GM23338 (cell line): ENCODE measurements at regions not wholly inside any gene's neighbourhood (a gene's known extent, or its start where the extent isn't known, plus 50 kb on each side); places are given as distances from the start of the nearest gene placed in this dataset.

ENCODE experiments used
- ATAC-seq: fragments of 200-7000 bp; cut with Tn5 transposase; 3 replicates; pipeline ENCODE4 v1.9.1; 2020
- DNase-seq: peaks from one replicate; pipeline ENCODE4 v3.0.0-alpha.2; 2015; ENCODE audit warnings: low spot score
- H2AFZ ChIP-seq: fragments of 200-600 bp; sonication (generic); 2 replicates; pipeline ENCODE4 v1.8.0; 2016; ENCODE audit warnings: antibody characterized with exemption, mild to moderate bottlenecking, moderate library complexity
- H3F3A ChIP-seq: fragments of 200-600 bp; sonication (generic); replicated peaks from 2 replicates; pipeline ENCODE4 v1.8.0; 2017; ENCODE audit warnings: antibody characterized with exemption, mixed run types, low read depth
- H3K27ac ChIP-seq: fragments of 200-600 bp; sonication (generic); 2 replicates; pipeline ENCODE4 v1.6.1; 2016; ENCODE audit warnings: low read depth
- H3K27me3 ChIP-seq: fragments of 200-600 bp; sonication (generic); 2 replicates; pipeline ENCODE4 v1.8.0; 2016; ENCODE audit warnings: mild to moderate bottlenecking, mixed run types, moderate library complexity; ENCODE audit not compliant: insufficient read depth
- H3K36me3 ChIP-seq: fragments of 200-600 bp; sonication (generic); 2 replicates; pipeline ENCODE4 v1.8.0; 2016; ENCODE audit warnings: mild to moderate bottlenecking; ENCODE audit not compliant: insufficient read depth
- H3K4me1 ChIP-seq: fragments of 200-600 bp; sonication (generic); 2 replicates; pipeline ENCODE4 v1.8.0; 2016; ENCODE audit warnings: mild to moderate bottlenecking, moderate library complexity; ENCODE audit not compliant: insufficient read depth
- H3K4me2 ChIP-seq: fragments of 200-600 bp; sonication (generic); 2 replicates; pipeline ENCODE4 v1.7.1; 2017; ENCODE audit warnings: mixed run types
- H3K4me3 ChIP-seq: fragments of 200-600 bp; sonication (generic); 2 replicates; pipeline ENCODE4 v1.6.1; 2016; ENCODE audit warnings: mixed run types
- H3K79me2 ChIP-seq: fragments of 200-600 bp; sonication (generic); replicated peaks from 2 replicates; pipeline ENCODE4 v1.8.0; 2017; ENCODE audit warnings: mild to moderate bottlenecking; ENCODE audit not compliant: insufficient read depth
- H3K9me2 ChIP-seq: fragments of 200-600 bp; sonication (generic); 2 replicates; pipeline ENCODE4 v1.8.0; 2017; ENCODE audit not compliant: insufficient read depth
- H4K20me1 ChIP-seq: fragments of 200-600 bp; sonication (generic); replicated peaks from 2 replicates; pipeline ENCODE4 v1.8.0; 2017; ENCODE audit warnings: mild to moderate bottlenecking; ENCODE audit not compliant: insufficient read depth
- H3K27ac Mint-ChIP-seq: 2 replicates; pipeline ENCODE4 v1.8.0; 2020; ENCODE audit warnings: inconsistent platforms, mild to moderate bottlenecking, moderate library complexity, mixed read lengths
- H3K27me3 Mint-ChIP-seq: 3 replicates; pipeline ENCODE4 v1.8.0; 2022; ENCODE audit warnings: low read depth, mild to moderate bottlenecking, moderate library complexity, mixed read lengths, inconsistent platforms; ENCODE audit not compliant: insufficient read depth, poor library complexity
- H3K36me3 Mint-ChIP-seq: 3 replicates; pipeline ENCODE4 v1.8.0; 2021; ENCODE audit warnings: low read depth, mild to moderate bottlenecking, inconsistent platforms, moderate library complexity, mixed read lengths
- H3K4me1 Mint-ChIP-seq: 3 replicates; pipeline ENCODE4 v1.8.0; 2020; ENCODE audit warnings: mild to moderate bottlenecking, inconsistent platforms, mixed read lengths
- H3K4me3 Mint-ChIP-seq: 3 replicates; pipeline ENCODE4 v1.8.0; 2021; ENCODE audit warnings: moderate library complexity, mild to moderate bottlenecking, inconsistent platforms, mixed read lengths
- H3K9me3 Mint-ChIP-seq: 3 replicates; pipeline ENCODE4 v1.8.0; 2020; ENCODE audit warnings: moderate library complexity, mild to moderate bottlenecking, inconsistent platforms, mixed read lengths
- CREB1 ChIP-seq: fragments of 250-450 bp; sonication (Bioruptor Pico); IDR thresholded peaks from 2 replicates; pipeline ENCODE4 v1.5.0; 2020; ENCODE audit warnings: low read depth, mild to moderate bottlenecking, moderate library complexity
- EZH2 ChIP-seq: fragments of 200-600 bp; sonication (generic); IDR thresholded peaks from one replicate; pipeline ENCODE4 v1.8.0; 2017; ENCODE audit warnings: antibody characterized with exemption, mild to moderate bottlenecking, low read depth; ENCODE audit not compliant: unreplicated experiment
- EZH2phosphoT487 ChIP-seq: fragments of 200-600 bp; sonication (generic); IDR thresholded peaks from one replicate; pipeline ENCODE4 v1.8.1; 2018; ENCODE audit warnings: antibody characterized with exemption; ENCODE audit not compliant: unreplicated experiment
- JUNB ChIP-seq: IDR thresholded peaks from one replicate; pipeline ENCODE4 v1.6.1; 2016; ENCODE audit warnings: antibody characterized with exemption; ENCODE audit not compliant: unreplicated experiment
- NANOG ChIP-seq: IDR thresholded peaks from 2 replicates; pipeline ENCODE4 v1.6.1; 2016; ENCODE audit warnings: antibody characterized with exemption, borderline replicate concordance
- POLR2AphosphoS5 ChIP-seq: IDR thresholded peaks from 2 replicates; pipeline ENCODE4 v1.6.1; 2016; ENCODE audit warnings: antibody characterized with exemption, low read depth
- STAT1 ChIP-seq: IDR thresholded peaks from one replicate; pipeline ENCODE4 v1.6.1; 2016; ENCODE audit warnings: antibody characterized with exemption; ENCODE audit not compliant: unreplicated experiment
- ZNF114 ChIP-seq: fragments of 250-450 bp; sonication (Bioruptor Pico); IDR thresholded peaks from 2 replicates; pipeline ENCODE4 v1.5.0; 2020; ENCODE audit warnings: mild to moderate bottlenecking, moderate library complexity
- ZNF331 ChIP-seq: fragments of 250-450 bp; sonication (Bioruptor Pico); IDR thresholded peaks from 2 replicates; pipeline ENCODE4 v1.5.0; 2020; ENCODE audit warnings: low read depth, mild to moderate bottlenecking, moderate library complexity
- TF ChIP-seq, protein P1 (sequence below), 2 experiments: fragments of 200-600 bp in 1 of 2; sonication (generic) in 1 of 2; conservative IDR thresholded peaks; 2 replicates each; pipeline versions ENCODE4 v1.5.1 to v1.6.1; 2016 to 2017; ENCODE audit warnings: antibody characterized with exemption in 2 of 2, low read depth in 2 of 2, mild to moderate bottlenecking in 2 of 2, moderate library complexity in 1 of 2
- TF ChIP-seq, protein P2 (sequence below): fragments of 250-450 bp; sonication (Bioruptor Pico); IDR thresholded peaks from 2 replicates; pipeline ENCODE4 v1.5.0; 2020; ENCODE audit warnings: mild to moderate bottlenecking, moderate library complexity
- TF ChIP-seq, protein P3 (sequence below): IDR thresholded peaks from 2 replicates; pipeline ENCODE4 v1.6.1; 2016; ENCODE audit warnings: antibody characterized with exemption
- TF ChIP-seq, protein P4 (sequence below): IDR thresholded peaks from one replicate; pipeline ENCODE4 v1.6.1; 2018; ENCODE audit warnings: antibody characterized with exemption; ENCODE audit not compliant: unreplicated experiment

DNA sequence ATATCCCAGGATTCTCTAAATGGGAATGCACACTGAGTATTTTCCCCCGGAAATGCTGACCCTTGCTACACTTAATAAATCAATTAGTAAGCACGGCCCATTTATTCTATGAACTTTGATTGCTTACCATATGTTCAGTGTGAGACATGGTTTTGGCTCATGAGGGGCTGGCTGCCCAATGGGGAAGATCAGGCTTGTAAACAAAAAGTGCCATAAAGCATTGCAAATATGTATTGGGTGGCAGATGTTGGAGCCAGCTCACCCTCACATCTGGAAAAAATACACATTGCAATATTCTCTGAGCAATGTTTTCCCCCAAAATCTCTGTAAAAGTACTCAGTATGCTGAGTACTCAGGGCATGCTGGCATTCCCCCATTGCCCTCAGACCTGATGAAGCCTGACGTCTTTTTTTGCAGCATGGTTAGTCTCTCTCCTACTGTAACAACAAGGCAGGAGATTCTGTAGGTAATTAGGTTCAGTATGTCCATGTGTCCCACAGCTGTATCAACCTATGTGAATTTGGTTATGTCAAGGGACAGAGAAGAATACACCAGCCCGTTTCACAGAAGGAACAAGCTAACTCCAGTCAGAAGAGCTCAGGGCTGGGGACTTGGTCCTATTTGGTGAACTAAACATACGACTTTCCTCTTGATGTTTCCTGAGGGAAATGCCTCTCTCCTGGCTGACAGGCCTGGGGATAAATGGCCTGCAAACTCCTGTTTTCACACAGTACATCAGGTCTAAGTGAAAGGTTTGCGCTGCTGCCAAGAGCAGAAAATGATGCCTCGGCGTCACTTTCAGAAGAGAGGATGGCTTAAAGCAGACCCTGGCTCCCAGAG is 202.4 kb downstream of the INSIG2 start:
- H3K9me2 ChIP-seq = peaks cover 6% of the 10 kb centered on the region; the same call in 1 of the 2 replicates
- Mint-ChIP-seq H3K4me1 (no peaks in the 10 kb centered on the region), H3K9me3 (no peaks in the 10 kb centered on the region; the same call in 2 of the 3 replicates), H3K4me3 (no peak overlapping the region), H3K27ac (no peak overlapping the region), H3K36me3 (no peaks in the 10 kb centered on the region), H3K27me3 (no peaks in the 10 kb centered on the region)
- H3K4me2 ChIP-seq = no peak overlapping the region
- no peak overlapping the region for H3K4me3 ChIP-seq
- TF ChIP-seq CREB1 (CRISPR knock-in tag) = no peak
- no peak for TF ChIP-seq ZNF114 (CRISPR knock-in tag)
- TF ChIP-seq, protein P1, sequence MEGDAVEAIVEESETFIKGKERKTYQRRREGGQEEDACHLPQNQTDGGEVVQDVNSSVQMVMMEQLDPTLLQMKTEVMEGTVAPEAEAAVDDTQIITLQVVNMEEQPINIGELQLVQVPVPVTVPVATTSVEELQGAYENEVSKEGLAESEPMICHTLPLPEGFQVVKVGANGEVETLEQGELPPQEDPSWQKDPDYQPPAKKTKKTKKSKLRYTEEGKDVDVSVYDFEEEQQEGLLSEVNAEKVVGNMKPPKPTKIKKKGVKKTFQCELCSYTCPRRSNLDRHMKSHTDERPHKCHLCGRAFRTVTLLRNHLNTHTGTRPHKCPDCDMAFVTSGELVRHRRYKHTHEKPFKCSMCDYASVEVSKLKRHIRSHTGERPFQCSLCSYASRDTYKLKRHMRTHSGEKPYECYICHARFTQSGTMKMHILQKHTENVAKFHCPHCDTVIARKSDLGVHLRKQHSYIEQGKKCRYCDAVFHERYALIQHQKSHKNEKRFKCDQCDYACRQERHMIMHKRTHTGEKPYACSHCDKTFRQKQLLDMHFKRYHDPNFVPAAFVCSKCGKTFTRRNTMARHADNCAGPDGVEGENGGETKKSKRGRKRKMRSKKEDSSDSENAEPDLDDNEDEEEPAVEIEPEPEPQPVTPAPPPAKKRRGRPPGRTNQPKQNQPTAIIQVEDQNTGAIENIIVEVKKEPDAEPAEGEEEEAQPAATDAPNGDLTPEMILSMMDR (conservative IDR thresholded peaks at IDR 0.05; ENCODE audit: low read depth in 2 of 2) = no peak
- TF ChIP-seq JUNB = no peak
- TF ChIP-seq, protein P2, sequence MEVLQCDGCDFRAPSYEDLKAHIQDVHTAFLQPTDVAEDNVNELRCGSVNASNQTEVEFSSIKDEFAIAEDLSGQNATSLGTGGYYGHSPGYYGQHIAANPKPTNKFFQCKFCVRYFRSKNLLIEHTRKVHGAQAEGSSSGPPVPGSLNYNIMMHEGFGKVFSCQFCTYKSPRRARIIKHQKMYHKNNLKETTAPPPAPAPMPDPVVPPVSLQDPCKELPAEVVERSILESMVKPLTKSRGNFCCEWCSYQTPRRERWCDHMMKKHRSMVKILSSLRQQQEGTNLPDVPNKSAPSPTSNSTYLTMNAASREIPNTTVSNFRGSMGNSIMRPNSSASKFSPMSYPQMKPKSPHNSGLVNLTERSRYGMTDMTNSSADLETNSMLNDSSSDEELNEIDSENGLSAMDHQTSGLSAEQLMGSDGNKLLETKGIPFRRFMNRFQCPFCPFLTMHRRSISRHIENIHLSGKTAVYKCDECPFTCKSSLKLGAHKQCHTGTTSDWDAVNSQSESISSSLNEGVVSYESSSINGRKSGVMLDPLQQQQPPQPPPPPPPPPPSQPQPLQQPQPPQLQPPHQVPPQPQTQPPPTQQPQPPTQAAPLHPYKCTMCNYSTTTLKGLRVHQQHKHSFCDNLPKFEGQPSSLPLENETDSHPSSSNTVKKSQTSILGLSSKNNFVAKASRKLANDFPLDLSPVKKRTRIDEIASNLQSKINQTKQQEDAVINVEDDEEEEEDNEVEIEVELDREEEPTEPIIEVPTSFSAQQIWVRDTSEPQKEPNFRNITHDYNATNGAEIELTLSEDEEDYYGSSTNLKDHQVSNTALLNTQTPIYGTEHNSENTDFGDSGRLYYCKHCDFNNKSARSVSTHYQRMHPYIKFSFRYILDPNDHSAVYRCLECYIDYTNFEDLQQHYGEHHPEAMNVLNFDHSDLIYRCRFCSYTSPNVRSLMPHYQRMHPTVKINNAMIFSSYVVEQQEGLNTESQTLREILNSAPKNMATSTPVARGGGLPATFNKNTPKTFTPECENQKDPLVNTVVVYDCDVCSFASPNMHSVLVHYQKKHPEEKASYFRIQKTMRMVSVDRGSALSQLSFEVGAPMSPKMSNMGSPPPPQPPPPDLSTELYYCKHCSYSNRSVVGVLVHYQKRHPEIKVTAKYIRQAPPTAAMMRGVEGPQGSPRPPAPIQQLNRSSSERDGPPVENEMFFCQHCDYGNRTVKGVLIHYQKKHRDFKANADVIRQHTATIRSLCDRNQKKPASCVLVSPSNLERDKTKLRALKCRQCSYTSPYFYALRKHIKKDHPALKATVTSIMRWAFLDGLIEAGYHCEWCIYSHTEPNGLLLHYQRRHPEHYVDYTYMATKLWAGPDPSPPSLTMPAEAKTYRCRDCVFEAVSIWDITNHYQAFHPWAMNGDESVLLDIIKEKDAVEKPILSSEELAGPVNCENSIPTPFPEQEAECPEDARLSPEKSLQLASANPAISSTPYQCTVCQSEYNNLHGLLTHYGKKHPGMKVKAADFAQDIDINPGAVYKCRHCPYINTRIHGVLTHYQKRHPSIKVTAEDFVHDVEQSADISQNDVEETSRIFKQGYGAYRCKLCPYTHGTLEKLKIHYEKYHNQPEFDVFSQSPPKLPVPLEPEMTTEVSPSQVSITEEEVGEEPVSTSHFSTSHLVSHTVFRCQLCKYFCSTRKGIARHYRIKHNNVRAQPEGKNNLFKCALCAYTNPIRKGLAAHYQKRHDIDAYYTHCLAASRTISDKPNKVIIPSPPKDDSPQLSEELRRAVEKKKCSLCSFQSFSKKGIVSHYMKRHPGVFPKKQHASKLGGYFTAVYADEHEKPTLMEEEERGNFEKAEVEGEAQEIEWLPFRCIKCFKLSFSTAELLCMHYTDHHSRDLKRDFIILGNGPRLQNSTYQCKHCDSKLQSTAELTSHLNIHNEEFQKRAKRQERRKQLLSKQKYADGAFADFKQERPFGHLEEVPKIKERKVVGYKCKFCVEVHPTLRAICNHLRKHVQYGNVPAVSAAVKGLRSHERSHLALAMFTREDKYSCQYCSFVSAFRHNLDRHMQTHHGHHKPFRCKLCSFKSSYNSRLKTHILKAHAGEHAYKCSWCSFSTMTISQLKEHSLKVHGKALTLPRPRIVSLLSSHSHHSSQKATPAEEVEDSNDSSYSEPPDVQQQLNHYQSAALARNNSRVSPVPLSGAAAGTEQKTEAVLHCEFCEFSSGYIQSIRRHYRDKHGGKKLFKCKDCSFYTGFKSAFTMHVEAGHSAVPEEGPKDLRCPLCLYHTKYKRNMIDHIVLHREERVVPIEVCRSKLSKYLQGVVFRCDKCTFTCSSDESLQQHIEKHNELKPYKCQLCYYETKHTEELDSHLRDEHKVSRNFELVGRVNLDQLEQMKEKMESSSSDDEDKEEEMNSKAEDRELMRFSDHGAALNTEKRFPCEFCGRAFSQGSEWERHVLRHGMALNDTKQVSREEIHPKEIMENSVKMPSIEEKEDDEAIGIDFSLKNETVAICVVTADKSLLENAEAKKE (CRISPR knock-in tag) = no peak
- no peak for TF ChIP-seq STAT1
- no peak for TF ChIP-seq POLR2AphosphoS5
- no peak for TF ChIP-seq EZH2phosphoT487
- no peak for TF ChIP-seq ZNF331 (CRISPR knock-in tag)
- TF ChIP-seq, protein P3, sequence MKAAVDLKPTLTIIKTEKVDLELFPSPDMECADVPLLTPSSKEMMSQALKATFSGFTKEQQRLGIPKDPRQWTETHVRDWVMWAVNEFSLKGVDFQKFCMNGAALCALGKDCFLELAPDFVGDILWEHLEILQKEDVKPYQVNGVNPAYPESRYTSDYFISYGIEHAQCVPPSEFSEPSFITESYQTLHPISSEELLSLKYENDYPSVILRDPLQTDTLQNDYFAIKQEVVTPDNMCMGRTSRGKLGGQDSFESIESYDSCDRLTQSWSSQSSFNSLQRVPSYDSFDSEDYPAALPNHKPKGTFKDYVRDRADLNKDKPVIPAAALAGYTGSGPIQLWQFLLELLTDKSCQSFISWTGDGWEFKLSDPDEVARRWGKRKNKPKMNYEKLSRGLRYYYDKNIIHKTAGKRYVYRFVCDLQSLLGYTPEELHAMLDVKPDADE = no peak
- no peak for TF ChIP-seq EZH2
- TF ChIP-seq, protein P4, sequence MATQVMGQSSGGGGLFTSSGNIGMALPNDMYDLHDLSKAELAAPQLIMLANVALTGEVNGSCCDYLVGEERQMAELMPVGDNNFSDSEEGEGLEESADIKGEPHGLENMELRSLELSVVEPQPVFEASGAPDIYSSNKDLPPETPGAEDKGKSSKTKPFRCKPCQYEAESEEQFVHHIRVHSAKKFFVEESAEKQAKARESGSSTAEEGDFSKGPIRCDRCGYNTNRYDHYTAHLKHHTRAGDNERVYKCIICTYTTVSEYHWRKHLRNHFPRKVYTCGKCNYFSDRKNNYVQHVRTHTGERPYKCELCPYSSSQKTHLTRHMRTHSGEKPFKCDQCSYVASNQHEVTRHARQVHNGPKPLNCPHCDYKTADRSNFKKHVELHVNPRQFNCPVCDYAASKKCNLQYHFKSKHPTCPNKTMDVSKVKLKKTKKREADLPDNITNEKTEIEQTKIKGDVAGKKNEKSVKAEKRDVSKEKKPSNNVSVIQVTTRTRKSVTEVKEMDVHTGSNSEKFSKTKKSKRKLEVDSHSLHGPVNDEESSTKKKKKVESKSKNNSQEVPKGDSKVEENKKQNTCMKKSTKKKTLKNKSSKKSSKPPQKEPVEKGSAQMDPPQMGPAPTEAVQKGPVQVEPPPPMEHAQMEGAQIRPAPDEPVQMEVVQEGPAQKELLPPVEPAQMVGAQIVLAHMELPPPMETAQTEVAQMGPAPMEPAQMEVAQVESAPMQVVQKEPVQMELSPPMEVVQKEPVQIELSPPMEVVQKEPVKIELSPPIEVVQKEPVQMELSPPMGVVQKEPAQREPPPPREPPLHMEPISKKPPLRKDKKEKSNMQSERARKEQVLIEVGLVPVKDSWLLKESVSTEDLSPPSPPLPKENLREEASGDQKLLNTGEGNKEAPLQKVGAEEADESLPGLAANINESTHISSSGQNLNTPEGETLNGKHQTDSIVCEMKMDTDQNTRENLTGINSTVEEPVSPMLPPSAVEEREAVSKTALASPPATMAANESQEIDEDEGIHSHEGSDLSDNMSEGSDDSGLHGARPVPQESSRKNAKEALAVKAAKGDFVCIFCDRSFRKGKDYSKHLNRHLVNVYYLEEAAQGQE = no peak
- TF ChIP-seq NANOG = no peak
- no peaks in the 10 kb centered on the region for H3K4me1 ChIP-seq
- no peak overlapping the region for H2AFZ ChIP-seq
- no peaks in the 10 kb centered on the region for H3K27me3 ChIP-seq
- H3K79me2 ChIP-seq = no peaks in the 10 kb centered on the region
- H3K36me3 ChIP-seq = no peaks in the 10 kb centered on the region
- ATAC-seq (no peak), DNase-seq (no peak)
- no peak overlapping the region for H3K27ac ChIP-seq
- no peaks in the 10 kb centered on the region for H4K20me1 ChIP-seq
- H3F3A ChIP-seq = no peaks in the 10 kb centered on the region
